ENCODE measurements at regions not wholly inside any gene's neighbourhood (a gene's known extent, or its start where the extent isn't known, plus 50 kb on each side); places are given as distances from the start of the nearest gene placed in this dataset.
"Not testable (repeated sequence)": the region's sequence is repeated elsewhere in the genome, so short reads cannot be mapped to it uniquely, and the experiment has no call there.

- no peak for DNase-seq (ENCODE audit: low spot score)
Measured at GRCh38 chr6:50337532-50338122, 287.9 kb upstream of the DEFB112 start.

DNA sequence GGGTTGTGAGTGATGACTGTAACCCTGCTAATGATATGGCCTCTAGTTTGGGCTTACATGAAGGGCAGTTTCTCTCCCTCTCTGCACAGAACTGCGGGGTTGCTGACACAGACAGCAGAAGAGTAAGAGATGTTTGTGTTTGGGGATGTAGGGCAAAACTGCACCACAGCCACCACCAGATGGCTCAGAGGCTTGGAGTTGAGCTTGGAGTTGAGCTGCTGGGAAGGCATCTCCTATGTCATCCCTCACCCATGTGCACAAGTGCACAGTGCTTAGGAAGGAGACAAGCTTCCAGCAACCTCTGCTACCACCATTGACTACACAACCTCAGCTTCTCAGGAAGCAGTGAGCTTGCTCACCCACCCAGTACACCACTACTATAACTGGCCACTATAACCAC lies 303.9 kb upstream of the DEFB112 start:
- DNase-seq (ENCODE audit: low spot score) = no peak

DNA sequence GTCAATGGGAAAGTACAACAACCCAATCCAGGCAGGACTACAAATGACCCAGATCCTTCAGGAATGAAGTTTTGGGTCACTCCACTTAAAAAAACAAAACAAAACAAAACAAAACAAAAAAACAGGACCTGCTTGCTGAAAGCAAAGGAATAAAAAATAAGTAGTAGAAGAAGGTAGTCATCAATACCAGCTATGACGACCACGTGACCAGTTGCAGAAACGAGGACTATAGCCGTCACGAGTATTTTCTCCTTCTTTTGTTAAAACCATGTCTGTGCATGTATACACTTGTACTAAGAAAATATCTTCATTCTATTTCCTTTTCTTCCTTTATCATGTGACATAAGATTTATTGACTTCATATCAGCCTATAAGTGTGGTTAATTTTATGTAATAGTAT lies 308.4 kb upstream of the DEFB112 start:
- DNase-seq (ENCODE audit: low spot score) = no peak

GRCh38 chr6:50361641-50362331 lies 312.1 kb upstream of the DEFB112 start:
- DNase-seq (ENCODE audit: low spot score) = no peak

DNA sequence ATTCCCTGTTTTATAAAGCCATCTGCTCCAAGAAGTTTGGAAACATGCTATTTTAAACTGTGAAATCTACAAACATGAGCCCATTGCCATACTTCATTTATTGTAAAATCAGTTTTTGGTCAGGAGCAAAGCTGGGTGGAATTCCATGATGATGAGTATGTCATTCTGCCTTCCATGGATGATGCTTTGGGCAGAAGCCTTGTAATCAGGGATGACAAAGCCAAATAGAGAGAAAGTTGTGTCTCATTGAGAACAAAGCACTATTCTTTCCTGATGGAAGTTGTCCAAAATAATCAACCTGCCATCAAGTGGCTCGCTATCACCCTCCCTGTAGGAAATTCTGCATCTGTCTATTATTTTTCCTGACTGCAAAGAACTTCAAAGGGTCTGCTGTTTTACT lies 313.0 kb upstream of the DEFB112 start:
- DNase-seq (ENCODE audit: low spot score) = no peak

DNA sequence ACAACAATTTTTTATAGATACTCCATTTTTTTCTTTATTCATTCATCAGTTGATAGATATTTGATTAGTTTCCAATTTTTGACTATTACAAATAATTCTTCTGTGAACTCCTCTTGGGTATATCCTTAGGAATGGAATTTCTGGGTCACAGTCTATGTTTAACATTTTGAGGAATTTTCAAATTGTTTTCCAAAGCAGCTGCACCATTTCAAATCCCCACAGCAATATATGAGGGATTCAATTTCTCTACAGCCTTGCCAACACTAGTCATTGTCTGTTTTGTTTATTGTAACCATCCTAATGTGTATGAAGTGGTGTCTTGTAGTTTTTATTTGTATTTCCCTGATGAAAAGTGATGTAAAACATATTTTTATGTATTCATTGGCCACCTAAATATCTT lies 320.3 kb upstream of the DEFB112 start:
- DNase-seq (ENCODE audit: low spot score) = no peak

- no peak for DNase-seq (ENCODE audit: low spot score)
Measured at GRCh38 chr6:50380406-50381098, 330.8 kb upstream of the DEFB112 start.

DNA sequence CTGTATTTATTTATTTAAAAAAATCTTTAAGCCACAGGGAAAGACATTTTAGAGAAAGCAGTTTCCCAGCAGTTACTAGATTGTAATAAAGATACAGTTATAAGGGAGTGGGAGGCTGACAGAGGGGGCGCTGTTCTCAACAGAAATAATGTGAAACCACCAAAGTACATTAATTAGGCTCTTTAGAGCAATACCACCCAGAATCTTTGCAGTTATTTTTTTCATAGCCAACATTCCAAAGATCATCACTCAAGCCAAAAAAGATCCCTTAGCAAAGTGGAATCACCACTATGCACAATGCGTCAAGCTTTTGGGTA lies 331.3 kb upstream of the DEFB112 start:
- DNase-seq (ENCODE audit: low spot score) = no peak

- no peak for DNase-seq (ENCODE audit: low spot score)
Measured at GRCh38 chr6:50390416-50390815, 322.9 kb upstream of the TFAP2D start.

GRCh38 chr6:50394139-50394538 lies 319.2 kb upstream of the TFAP2D start:
- not testable (repeated sequence) for DNase-seq (ENCODE audit: low spot score)

GRCh38 chr6:50404643-50405042 lies 308.7 kb upstream of the TFAP2D start:
- DNase-seq (ENCODE audit: low spot score) = no peak

DNA sequence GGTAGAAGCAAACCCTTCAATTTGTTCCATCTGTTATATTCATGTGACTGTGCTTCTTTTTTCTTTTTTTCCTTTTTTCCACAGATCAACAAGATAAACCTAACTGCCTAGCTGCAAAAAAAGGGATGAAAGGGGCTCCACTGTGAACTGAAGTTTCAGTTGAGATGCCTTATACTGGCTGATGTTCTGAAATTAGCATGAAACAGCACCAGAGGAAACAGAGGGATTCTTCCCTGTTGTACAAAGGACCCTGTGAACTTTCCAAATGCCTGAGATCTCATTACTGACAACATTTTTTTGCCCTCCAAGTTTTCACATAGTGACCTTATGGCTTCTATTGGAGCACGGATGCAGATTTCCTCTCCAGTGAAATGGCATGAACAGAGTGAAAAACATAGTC lies 302.7 kb upstream of the TFAP2D start:
- no peak for DNase-seq (ENCODE audit: low spot score)

DNA sequence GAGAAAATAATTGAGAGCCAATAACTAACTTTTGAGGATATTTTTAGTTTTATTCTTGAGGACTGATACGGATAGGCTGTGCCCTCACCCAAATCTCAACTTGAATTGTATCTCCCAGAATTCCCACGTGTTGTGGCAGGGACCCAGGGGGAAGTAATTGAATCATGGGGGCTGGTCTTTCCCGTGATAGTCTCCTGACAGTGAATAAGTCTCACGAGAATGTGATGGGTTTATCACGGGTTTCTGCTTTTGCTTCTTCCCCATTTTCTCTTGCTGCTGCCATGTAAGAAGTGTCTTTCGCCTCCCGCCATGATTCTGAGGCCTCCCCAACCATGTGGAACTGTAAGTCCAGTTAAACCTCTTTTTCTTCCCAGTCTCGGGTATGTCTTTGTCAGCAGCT lies 292.3 kb upstream of the TFAP2D start:
- DNase-seq (ENCODE audit: low spot score) = not testable (repeated sequence)

GRCh38 chr6:50427267-50427666 lies 286.1 kb upstream of the TFAP2D start:
- no peak for DNase-seq (ENCODE audit: low spot score)

DNA sequence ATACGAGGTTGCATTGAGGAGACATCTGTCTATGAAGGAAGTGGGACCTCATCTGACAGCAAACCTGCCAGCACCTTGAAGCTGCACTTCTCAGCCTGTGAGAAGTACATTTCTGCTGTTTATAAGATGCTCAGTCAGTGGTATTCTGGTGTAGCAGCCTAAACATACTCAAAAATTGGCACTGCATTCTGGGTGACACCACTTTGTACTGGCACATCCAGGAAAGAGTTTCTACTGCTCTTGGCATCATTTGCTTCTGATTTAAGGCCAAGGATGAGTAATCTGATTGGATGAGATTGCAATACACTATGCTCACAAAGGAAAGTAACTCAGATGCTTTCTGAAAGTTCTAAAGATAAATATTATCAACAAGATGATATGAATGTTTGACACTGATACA lies 275.4 kb upstream of the TFAP2D start:
- DNase-seq (ENCODE audit: low spot score) = no peak

GRCh38 chr6:50442531-50443040 lies 270.7 kb upstream of the TFAP2D start:
- DNase-seq (ENCODE audit: low spot score) = no peak

DNA sequence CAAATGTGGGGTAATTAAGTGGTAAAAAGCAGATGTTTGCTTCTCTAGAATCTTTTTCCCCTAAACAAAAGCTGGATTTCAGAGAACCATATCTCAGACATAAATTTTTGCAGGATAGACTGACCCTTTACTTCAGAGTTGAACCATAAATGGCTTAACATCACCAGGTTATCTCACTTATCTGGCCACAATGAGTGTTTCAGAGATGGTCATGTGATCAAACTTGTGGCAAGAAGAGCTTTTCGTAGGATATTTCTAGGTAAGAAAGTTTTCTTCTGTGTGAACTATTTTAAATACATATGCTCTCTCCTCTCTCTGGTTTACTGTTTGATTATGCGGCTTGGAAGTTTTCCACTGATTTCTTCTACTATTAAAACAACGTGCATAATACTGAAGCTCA lies 270.2 kb upstream of the TFAP2D start:
- DNase-seq (ENCODE audit: low spot score) = no peak

DNA sequence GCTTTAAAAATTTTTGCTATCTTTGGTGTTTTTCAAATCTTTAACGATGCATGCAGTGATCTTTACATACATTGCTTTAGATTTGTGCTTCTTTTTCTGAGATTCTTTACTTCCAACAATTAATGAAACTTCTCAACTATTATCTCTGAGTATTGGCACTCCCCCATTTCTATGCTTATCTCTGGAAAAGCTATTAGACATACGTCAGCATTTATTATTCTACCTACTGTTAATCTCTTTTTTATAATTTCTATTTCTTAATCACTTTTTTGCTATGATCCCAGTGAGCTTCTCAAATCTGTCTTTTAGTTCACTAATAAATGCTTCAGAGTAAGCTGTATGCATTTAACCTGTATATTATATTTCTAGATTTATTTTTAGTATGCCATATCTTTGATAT lies 264.2 kb upstream of the TFAP2D start:
- DNase-seq (ENCODE audit: low spot score) = no peak

- DNase-seq (ENCODE audit: low spot score) = no peak
Measured at GRCh38 chr6:50451826-50452400, 261.4 kb upstream of the TFAP2D start.

DNA sequence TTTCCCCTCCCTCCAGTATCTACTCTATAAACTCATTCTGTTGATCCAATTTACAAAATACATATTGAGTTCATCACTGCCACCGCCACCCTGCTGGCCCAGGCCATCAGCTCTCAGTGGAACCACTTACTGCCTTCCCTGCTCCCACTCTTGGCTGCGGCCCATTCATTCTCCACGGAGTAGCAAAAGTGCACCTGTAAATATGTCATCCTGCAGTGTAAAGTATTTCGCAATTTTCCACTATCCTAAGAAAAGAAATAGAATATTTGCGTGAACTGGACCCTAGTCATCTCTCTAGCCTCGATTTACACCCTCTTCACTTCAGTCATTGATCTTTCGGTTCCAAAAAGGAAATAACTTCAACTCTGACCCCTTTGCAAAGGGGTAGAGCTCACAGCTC lies 258.3 kb upstream of the TFAP2D start:
- DNase-seq (ENCODE audit: low spot score) = no peak

GRCh38 chr6:50457351-50457750 lies 256.0 kb upstream of the TFAP2D start:
- no peak for DNase-seq (ENCODE audit: low spot score)

DNA sequence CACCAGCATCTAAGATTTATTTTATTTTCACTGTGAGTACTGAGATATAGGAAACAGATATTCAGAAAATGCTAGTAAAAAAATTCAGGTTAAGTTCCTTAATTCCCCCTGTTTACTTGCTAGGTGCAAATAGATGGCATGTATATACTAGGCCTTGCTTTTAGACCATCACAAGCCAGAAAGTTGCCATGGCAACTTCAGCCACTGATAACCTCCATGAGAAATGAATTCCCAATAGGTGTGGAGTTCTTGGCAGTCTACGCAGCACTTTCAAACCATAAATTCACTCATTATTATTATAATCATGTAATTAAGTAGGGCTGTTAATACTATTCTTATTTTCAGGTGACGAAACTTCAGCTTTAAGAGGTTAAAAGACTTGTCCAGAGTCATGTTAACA lies 251.6 kb upstream of the TFAP2D start:
- no peak for DNase-seq (ENCODE audit: low spot score)

- DNase-seq (ENCODE audit: low spot score) = no peak
Measured at GRCh38 chr6:50463931-50464330, 249.4 kb upstream of the TFAP2D start.
